HG03196 (cell line): ENCODE measurements at regions not wholly inside any gene's neighbourhood (a gene's known extent, or its start where the extent isn't known, plus 50 kb on each side); places are given as distances from the start of the nearest gene placed in this dataset.
"Not testable (repeated sequence)": the region's sequence is repeated elsewhere in the genome, so short reads cannot be mapped to it uniquely, and the experiment has no call there.

ENCODE experiments used
- ATAC-seq: cut with Tn5 transposase; IDR thresholded peaks from one replicate; pipeline ENCODE4 v1.9.1; 2021; ENCODE audit not compliant: unreplicated experiment

GRCh38 chr16:51984395-51984794, 562.5 kb downstream of the TOX3 start:
- no peak for ATAC-seq

- ATAC-seq, result no peak
These were observed 563.9 kb downstream of the TOX3 start for GRCh38 chr16:51982715-51983680.

GRCh38 chr16:51981725-51982124, 565.2 kb downstream of the TOX3 start:
- ATAC-seq, result no peak

- not testable (repeated sequence) for ATAC-seq
These were observed 569.4 kb downstream of the TOX3 start for GRCh38 chr16:51977506-51977905.

- ATAC-seq, result no peak
These were observed 575.8 kb downstream of the TOX3 start for GRCh38 chr16:51971184-51971583.

- ATAC-seq, result no peak
These were observed 578.2 kb downstream of the TOX3 start for GRCh38 chr16:51968749-51969148.

- ATAC-seq, result no peak
These were observed 579.3 kb downstream of the TOX3 start for GRCh38 chr16:51967646-51968045.

- no peak for ATAC-seq
These were observed 586.0 kb downstream of the TOX3 start for GRCh38 chr16:51960931-51961330.

GRCh38 chr16:51953286-51953985, 593.5 kb downstream of the TOX3 start:
- ATAC-seq, result no peak

- ATAC-seq, result no peak
These were observed 594.4 kb downstream of the TOX3 start for GRCh38 chr16:51952500-51952899.

GRCh38 chr16:51951668-51952298, 595.2 kb downstream of the TOX3 start:
- ATAC-seq, result no peak

- ATAC-seq, result no peak
These were observed 596.7 kb downstream of the TOX3 start for GRCh38 chr16:51950118-51950780.

- ATAC-seq, result no peak
These were observed 597.7 kb downstream of the TOX3 start for GRCh38 chr16:51949282-51949681.

GRCh38 chr16:51941412-51941811, 605.5 kb downstream of the TOX3 start:
- ATAC-seq, result no peak

- no peak for ATAC-seq
These were observed 606.8 kb downstream of the TOX3 start for GRCh38 chr16:51940183-51940582.

GRCh38 chr16:51939378-51939871, 607.5 kb downstream of the TOX3 start:
- ATAC-seq, result no peak

GRCh38 chr16:51938861-51939260, 608.1 kb downstream of the TOX3 start:
- ATAC-seq, result no peak

- ATAC-seq, result no peak
These were observed 609.2 kb downstream of the TOX3 start for GRCh38 chr16:51937771-51938170.

- ATAC-seq, result no peak
These were observed 610.1 kb downstream of the TOX3 start for GRCh38 chr16:51936846-51937245.

GRCh38 chr16:51932317-51932716, 614.6 kb downstream of the TOX3 start:
- ATAC-seq, result no peak

GRCh38 chr16:51931653-51932052, 615.3 kb downstream of the TOX3 start:
- ATAC-seq, result no peak
